ENCODE measurements at regions not wholly inside any gene's neighbourhood (a gene's known extent, or its start where the extent isn't known, plus 50 kb on each side); places are given as distances from the start of the nearest gene placed in this dataset.

GRCh38 chr9:14442956-14443355 lies 129.0 kb upstream of the NFIB start:
- TF ChIP-seq EZH2 (IDR thresholded peaks at IDR 0.05; ENCODE audit: low read length, unreplicated experiment) (no peak), CTCF (conservative IDR thresholded peaks at IDR 0.05; ENCODE audit: low read depth, low read length) (no peak)

Measured in PC-3 (cell line).